ENCODE measurements at regions not wholly inside any gene's neighbourhood (a gene's known extent, or its start where the extent isn't known, plus 50 kb on each side); places are given as distances from the start of the nearest gene placed in this dataset.
"Not testable (repeated sequence)": the region's sequence is repeated elsewhere in the genome, so short reads cannot be mapped to it uniquely, and the experiment has no call there.

DNA sequence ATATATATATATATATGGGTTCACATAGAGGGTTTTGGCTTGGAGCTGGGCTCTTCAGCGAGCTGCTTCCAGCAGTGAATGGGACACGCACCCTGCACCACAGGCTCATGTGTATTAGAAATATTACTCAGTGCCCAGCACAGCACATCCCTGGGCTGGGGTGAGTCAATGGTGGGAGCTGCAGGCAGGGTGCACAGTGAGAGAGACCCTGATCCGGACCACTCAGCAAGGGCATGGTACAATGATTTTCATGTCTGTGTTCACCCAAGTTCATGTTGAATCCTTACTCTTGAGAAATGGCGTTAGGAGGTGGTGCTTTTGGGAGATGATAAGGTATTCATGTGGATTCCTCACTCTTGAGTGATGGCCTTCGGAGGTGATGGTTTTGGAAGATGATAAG, 194.7 kb downstream of the ASMT start:
- H3K4me3 Mint-ChIP-seq (ENCODE audit: unreplicated experiment), result no peak overlapping the region
- no peaks in the 10 kb centered on the region for H3K36me3 Mint-ChIP-seq (ENCODE audit: insufficient read depth, unreplicated experiment)
- Histone ChIP-seq H3K4me3 (ENCODE audit: low read depth, low read length) (no peak overlapping the region), H3K36me3 (ENCODE audit: control insufficient read depth, insufficient read depth, low read length) (no peaks in the 10 kb centered on the region), H3K4me1 (no peaks in the 10 kb centered on the region), H3K9me3 (no peaks in the 10 kb centered on the region), H3K27me3 (replicated peaks; ENCODE audit: control insufficient read depth, insufficient read depth, low read length) (no peaks in the 10 kb centered on the region)
- BruUV-seq (replicated peaks), result no TSS peak
- no peak overlapping the region for H3K27ac Mint-ChIP-seq (ENCODE audit: unreplicated experiment)
- H3K4me1 Mint-ChIP-seq (ENCODE audit: low read depth, unreplicated experiment), result no peaks in the 10 kb centered on the region
- H3K9me3 Mint-ChIP-seq (ENCODE audit: unreplicated experiment), result no peaks in the 10 kb centered on the region
- no peak for DNase-seq
- CTCF ChIA-PET, result no interaction called here
- TF ChIP-seq, protein P1, sequence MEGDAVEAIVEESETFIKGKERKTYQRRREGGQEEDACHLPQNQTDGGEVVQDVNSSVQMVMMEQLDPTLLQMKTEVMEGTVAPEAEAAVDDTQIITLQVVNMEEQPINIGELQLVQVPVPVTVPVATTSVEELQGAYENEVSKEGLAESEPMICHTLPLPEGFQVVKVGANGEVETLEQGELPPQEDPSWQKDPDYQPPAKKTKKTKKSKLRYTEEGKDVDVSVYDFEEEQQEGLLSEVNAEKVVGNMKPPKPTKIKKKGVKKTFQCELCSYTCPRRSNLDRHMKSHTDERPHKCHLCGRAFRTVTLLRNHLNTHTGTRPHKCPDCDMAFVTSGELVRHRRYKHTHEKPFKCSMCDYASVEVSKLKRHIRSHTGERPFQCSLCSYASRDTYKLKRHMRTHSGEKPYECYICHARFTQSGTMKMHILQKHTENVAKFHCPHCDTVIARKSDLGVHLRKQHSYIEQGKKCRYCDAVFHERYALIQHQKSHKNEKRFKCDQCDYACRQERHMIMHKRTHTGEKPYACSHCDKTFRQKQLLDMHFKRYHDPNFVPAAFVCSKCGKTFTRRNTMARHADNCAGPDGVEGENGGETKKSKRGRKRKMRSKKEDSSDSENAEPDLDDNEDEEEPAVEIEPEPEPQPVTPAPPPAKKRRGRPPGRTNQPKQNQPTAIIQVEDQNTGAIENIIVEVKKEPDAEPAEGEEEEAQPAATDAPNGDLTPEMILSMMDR (IDR thresholded peaks at IDR 0.05; ENCODE audit: insufficient read depth in 1 of 2, low read depth in 1 of 2, low read length in 1 of 2, severe bottlenecking in 1 of 2, unreplicated experiment in 1 of 2), result no peak
- POLR2A ChIA-PET, result no interaction called here
- H3K27me3 Mint-ChIP-seq (ENCODE audit: insufficient read depth, unreplicated experiment), result no peaks in the 10 kb centered on the region
- intact Hi-C loops (cut with micrococcal nuclease; ENCODE audit: unreplicated experiment), result no loop called here

DNA sequence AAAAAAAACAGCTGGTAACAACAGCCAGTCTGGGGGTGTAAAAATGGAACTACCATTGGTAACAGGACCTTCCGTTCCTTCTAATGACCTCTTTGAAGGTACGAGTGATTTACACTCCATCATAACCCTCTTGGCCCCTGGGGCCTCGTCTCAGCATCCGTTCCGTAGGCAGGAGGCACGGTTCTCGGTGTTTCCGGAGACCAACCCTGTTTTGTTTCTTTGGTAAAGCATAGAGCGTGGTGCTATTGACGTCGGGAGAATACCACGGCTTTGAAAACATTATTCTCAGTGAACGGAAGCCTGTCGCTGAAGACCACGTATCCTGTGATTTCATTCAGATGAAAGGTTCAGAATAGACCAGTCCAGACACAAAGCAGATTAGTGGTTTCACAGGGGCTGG, 198.9 kb downstream of the ASMT start:
- H3K4me3 Mint-ChIP-seq (ENCODE audit: unreplicated experiment), result no peak overlapping the region
- H3K27me3 ChIP-seq (replicated peaks; ENCODE audit: control insufficient read depth, insufficient read depth, low read length), result no peaks in the 10 kb centered on the region
- H3K4me1 Mint-ChIP-seq (ENCODE audit: low read depth, unreplicated experiment), result no peaks in the 10 kb centered on the region
- no peaks in the 10 kb centered on the region for H3K36me3 ChIP-seq (ENCODE audit: control insufficient read depth, insufficient read depth, low read length)
- intact Hi-C loops (cut with micrococcal nuclease; ENCODE audit: unreplicated experiment), result no loop called here
- no TSS peak for BruUV-seq (replicated peaks)
- no peaks in the 10 kb centered on the region; the same call in 1 of the 2 replicates for H3K9me3 ChIP-seq
- CTCF ChIA-PET, result no interaction called here
- TF ChIP-seq, protein P1 (IDR thresholded peaks at IDR 0.05; ENCODE audit: insufficient read depth in 1 of 2, low read depth in 1 of 2, low read length in 1 of 2, severe bottlenecking in 1 of 2, unreplicated experiment in 1 of 2), result no peak
- no peaks in the 10 kb centered on the region for H3K4me1 ChIP-seq
- no peaks in the 10 kb centered on the region for H3K27me3 Mint-ChIP-seq (ENCODE audit: insufficient read depth, unreplicated experiment)
- no peak for DNase-seq
- H3K4me3 ChIP-seq (ENCODE audit: low read depth, low read length), result no peak overlapping the region
- no peak overlapping the region for H3K27ac Mint-ChIP-seq (ENCODE audit: unreplicated experiment)
- POLR2A ChIA-PET, result no interaction called here
- H3K36me3 Mint-ChIP-seq (ENCODE audit: insufficient read depth, unreplicated experiment), result no peaks in the 10 kb centered on the region
- peaks cover 7% of the 10 kb centered on the region for H3K9me3 Mint-ChIP-seq (ENCODE audit: unreplicated experiment)

DNA sequence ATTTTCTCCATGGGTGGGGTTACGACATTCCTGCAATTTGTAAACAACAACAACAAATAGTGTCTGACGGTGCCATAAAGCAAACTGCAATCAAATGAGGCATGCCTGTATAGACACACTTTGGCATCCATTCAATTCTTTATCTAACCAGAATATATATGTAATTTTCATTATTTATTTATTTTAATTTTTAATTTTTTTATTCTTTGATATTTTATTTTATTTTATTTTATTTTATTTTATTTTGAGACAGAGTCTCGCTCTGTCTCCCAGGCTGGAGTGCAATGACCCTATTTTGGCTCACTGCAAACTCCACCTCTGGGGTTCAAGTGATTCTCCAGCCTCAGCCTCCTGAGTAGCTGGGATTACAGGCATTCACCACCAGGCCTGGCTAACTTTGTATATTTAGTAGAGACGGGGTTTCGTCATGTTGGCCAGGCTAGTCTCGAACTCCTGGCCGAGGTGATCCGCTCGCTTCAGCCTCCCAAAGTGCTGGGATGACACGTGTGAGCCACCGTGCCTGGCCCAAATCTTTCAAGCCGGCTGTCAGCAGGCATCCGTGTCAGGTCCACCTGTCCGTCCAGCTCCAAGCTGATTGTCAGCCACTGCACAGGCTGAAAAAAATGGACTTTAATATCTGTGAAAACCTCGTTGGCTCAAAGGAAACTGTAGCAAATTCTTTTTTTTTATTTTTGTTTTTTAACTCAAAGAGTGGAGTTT, 200.8 kb downstream of the ASMT start:
- H3K36me3 ChIP-seq (ENCODE audit: control insufficient read depth, insufficient read depth, low read length), result no peaks in the 10 kb centered on the region
- CTCF ChIA-PET, result no interaction called here
- Mint-ChIP-seq H3K27me3 (ENCODE audit: insufficient read depth, unreplicated experiment) (no peaks in the 10 kb centered on the region), H3K27ac (ENCODE audit: unreplicated experiment) (no peak overlapping the region), H3K4me3 (ENCODE audit: unreplicated experiment) (no peak overlapping the region), H3K36me3 (ENCODE audit: insufficient read depth, unreplicated experiment) (no peaks in the 10 kb centered on the region), H3K9me3 (ENCODE audit: unreplicated experiment) (peaks cover 7% of the 10 kb centered on the region), H3K4me1 (ENCODE audit: low read depth, unreplicated experiment) (no peaks in the 10 kb centered on the region)
- no peak for DNase-seq
- POLR2A ChIA-PET, result no interaction called here
- intact Hi-C loops (cut with micrococcal nuclease; ENCODE audit: unreplicated experiment), result no loop called here
- H3K27me3 ChIP-seq (replicated peaks; ENCODE audit: control insufficient read depth, insufficient read depth, low read length), result no peaks in the 10 kb centered on the region
- no peak overlapping the region for H3K4me3 ChIP-seq (ENCODE audit: low read depth, low read length)
- H3K9me3 ChIP-seq, result no peaks in the 10 kb centered on the region; the same call in 1 of the 2 replicates
- TF ChIP-seq, protein P1 (IDR thresholded peaks at IDR 0.05; ENCODE audit: insufficient read depth in 1 of 2, low read depth in 1 of 2, low read length in 1 of 2, severe bottlenecking in 1 of 2, unreplicated experiment in 1 of 2), result no peak
- H3K4me1 ChIP-seq, result no peaks in the 10 kb centered on the region
- BruUV-seq (replicated peaks), result no TSS peak

DNA sequence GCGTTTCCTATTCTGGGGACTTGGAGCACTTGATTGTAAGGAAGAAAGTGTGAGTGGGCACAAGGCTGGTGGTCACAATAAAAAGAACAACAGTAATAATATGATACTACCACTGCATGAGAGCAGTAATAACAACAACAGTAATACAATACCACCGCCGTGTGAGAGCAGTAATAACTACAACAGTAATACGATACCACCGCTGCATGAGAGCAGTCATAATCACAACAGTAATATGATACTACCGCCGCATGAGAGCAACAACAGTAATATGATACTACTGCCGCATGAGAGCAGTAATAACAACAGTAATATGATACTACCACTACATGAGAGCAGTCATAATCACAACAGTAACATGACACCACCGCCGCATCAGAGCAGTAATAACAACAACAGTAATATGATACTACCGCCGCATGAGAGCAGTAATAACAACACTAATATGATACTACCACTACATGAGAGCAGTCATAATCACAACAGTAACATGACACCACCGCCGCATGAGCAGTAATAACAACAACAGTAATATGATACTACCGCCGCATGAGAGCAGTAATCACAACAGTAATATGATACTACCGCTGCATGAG, 201.6 kb downstream of the ASMT start:
- intact Hi-C loops (cut with micrococcal nuclease; ENCODE audit: unreplicated experiment); H3K27me3 ChIP-seq (replicated peaks; ENCODE audit: control insufficient read depth, insufficient read depth, low read length); H3K4me3 Mint-ChIP-seq (ENCODE audit: unreplicated experiment); H3K9me3 ChIP-seq; DNase-seq; H3K4me3 ChIP-seq (ENCODE audit: low read depth, low read length); BruUV-seq (replicated peaks); H3K4me1 ChIP-seq; H3K36me3 ChIP-seq (ENCODE audit: control insufficient read depth, insufficient read depth, low read length); CTCF ChIA-PET; H3K27me3 Mint-ChIP-seq (ENCODE audit: insufficient read depth, unreplicated experiment); H3K4me1 Mint-ChIP-seq (ENCODE audit: low read depth, unreplicated experiment); H3K9me3 Mint-ChIP-seq (ENCODE audit: unreplicated experiment); POLR2A ChIA-PET; H3K27ac Mint-ChIP-seq (ENCODE audit: unreplicated experiment); H3K36me3 Mint-ChIP-seq (ENCODE audit: insufficient read depth, unreplicated experiment): not testable (repeated sequence)

All from Caco-2 (cell line).